Astrocyte (in vitro differentiated cells and primary cell): ENCODE measurements at regions not wholly inside any gene's neighbourhood (a gene's known extent, or its start where the extent isn't known, plus 50 kb on each side); places are given as distances from the start of the nearest gene placed in this dataset.

Source experiments
- DNase-seq: peaks from one replicate; pipeline ENCODE4 v3.0.0-alpha.2; 2010; ENCODE audit warnings: low read depth
- FAIRE-seq: peaks from 2 replicates; lab custom pipeline; 2011; peaks lifted over from hg19 to GRCh38; lab: Jason Lieb, UNC
- H2AFZ ChIP-seq: 2 replicates; pipeline ENCODE4 v1.6.0; 2012; ENCODE audit warnings: low read depth, low read length, inconsistent platforms
- H3K27ac ChIP-seq: 2 replicates; pipeline ENCODE4 v1.5.1; 2011; ENCODE audit warnings: low read depth, low read length, inconsistent platforms
- H3K27me3 ChIP-seq: 2 replicates; pipeline ENCODE4 v1.6.0; 2011; ENCODE audit warnings: low read length, inconsistent platforms; ENCODE audit not compliant: insufficient read depth
- H3K36me3 ChIP-seq: 2 replicates; pipeline ENCODE4 v1.5.1; 2011; ENCODE audit warnings: low read length, inconsistent platforms; ENCODE audit not compliant: insufficient read depth
- H3K4me1 ChIP-seq: 2 replicates; pipeline ENCODE4 v1.5.1; 2011; ENCODE audit warnings: low read length, inconsistent platforms; ENCODE audit not compliant: insufficient read depth
- H3K4me2 ChIP-seq: 2 replicates; pipeline ENCODE4 v1.6.0; 2012; ENCODE audit warnings: low read length, inconsistent platforms
- H3K4me3 ChIP-seq: 2 replicates; pipeline ENCODE4 v1.5.1; 2011; ENCODE audit warnings: low read depth, mild to moderate bottlenecking, low read length, inconsistent platforms; ENCODE audit not compliant: insufficient read depth
- H3K79me2 ChIP-seq: 2 replicates; pipeline ENCODE4 v1.6.0; 2012; ENCODE audit warnings: mild to moderate bottlenecking, low read length, inconsistent platforms; ENCODE audit not compliant: insufficient read depth
- H3K9ac ChIP-seq: 2 replicates; pipeline ENCODE4 v1.6.0; 2012; ENCODE audit warnings: mild to moderate bottlenecking, low read length, inconsistent platforms
- H3K9me3 ChIP-seq: 2 replicates; pipeline ENCODE4 v1.5.1; 2012; ENCODE audit warnings: low read depth, mild to moderate bottlenecking, low read length, inconsistent platforms; ENCODE audit not compliant: insufficient read depth
- H4K20me1 ChIP-seq: 2 replicates; pipeline ENCODE4 v1.6.0; 2012; ENCODE audit warnings: low read length, inconsistent platforms; ENCODE audit not compliant: insufficient read depth
- H3K27ac Mint-ChIP-seq: one replicate; pipeline ENCODE4 v1.8.0; 2021; ENCODE audit warnings: mild to moderate bottlenecking, mixed read lengths; ENCODE audit not compliant: unreplicated experiment
- H3K27me3 Mint-ChIP-seq: one replicate; pipeline ENCODE4 v1.8.0; 2021; ENCODE audit warnings: low read depth, mixed read lengths; ENCODE audit not compliant: unreplicated experiment
- H3K36me3 Mint-ChIP-seq: one replicate; pipeline ENCODE4 v1.8.0; 2021; ENCODE audit warnings: low read depth, mixed read lengths; ENCODE audit not compliant: unreplicated experiment
- H3K4me1 Mint-ChIP-seq: one replicate; pipeline ENCODE4 v1.8.0; 2021; ENCODE audit warnings: low read depth, mixed read lengths; ENCODE audit not compliant: unreplicated experiment
- H3K4me3 Mint-ChIP-seq: one replicate; pipeline ENCODE4 v1.8.0; 2021; ENCODE audit warnings: mild to moderate bottlenecking, moderate library complexity, mixed read lengths; ENCODE audit not compliant: unreplicated experiment
- H3K9me3 Mint-ChIP-seq: one replicate; pipeline ENCODE4 v1.8.0; 2021; ENCODE audit warnings: mild to moderate bottlenecking, mixed read lengths; ENCODE audit not compliant: unreplicated experiment
- EZH2 ChIP-seq: IDR thresholded peaks from 2 replicates; pipeline ENCODE4 v1.6.1; 2012; ENCODE audit warnings: mild to moderate bottlenecking, low read length, inconsistent platforms; ENCODE audit not compliant: insufficient read depth
- TF ChIP-seq, protein P1 (sequence below): IDR thresholded peaks from 2 replicates; pipeline ENCODE4 v1.5.1; 2011; ENCODE audit warnings: low read depth, mild to moderate bottlenecking, inconsistent platforms, low read length, moderate library complexity; ENCODE audit not compliant: insufficient read depth

DNA sequence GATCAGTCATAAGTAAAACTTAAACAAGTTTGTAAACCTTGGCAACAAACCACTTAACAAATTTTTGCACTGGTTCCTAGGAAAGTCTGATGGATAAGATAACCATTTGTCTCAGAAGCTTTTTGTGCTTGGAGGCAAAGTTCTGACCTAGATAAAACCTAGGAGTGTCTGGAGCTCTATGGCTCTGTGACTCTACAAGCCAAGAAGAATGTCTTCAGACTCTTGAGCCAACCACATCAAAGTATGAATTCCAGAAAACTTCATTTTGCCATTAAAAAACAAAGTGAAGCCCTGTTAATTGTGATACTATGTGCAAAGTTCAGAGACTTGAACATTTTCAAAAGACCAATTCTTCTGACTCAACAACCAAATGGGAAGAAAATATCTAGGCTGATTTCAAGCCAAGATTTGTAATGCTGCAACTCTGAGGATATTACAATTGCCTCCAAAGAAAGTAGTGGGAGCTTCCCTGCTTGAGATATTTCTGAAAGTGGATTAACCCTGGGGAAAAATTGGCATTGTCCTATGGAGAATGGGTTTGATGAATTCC is 158.1 kb upstream of the FOXQ1 start:
- Histone ChIP-seq H3K4me1 (no peaks in the 10 kb centered on the region), H3K9me3 (no peaks in the 10 kb centered on the region), H3K27ac (no peak overlapping the region), H3K79me2 (no peaks in the 10 kb centered on the region), H3K9ac (no peak overlapping the region), H3K4me3 (no peak overlapping the region), H3K36me3 (no peaks in the 10 kb centered on the region), H3K27me3 (peaks cover 13% of the 10 kb centered on the region), H2AFZ (no peak overlapping the region), H4K20me1 (no peaks in the 10 kb centered on the region), H3K4me2 (no peak overlapping the region)
- H3K4me1 Mint-ChIP-seq: no peaks in the 10 kb centered on the region
- TF ChIP-seq, protein P1, sequence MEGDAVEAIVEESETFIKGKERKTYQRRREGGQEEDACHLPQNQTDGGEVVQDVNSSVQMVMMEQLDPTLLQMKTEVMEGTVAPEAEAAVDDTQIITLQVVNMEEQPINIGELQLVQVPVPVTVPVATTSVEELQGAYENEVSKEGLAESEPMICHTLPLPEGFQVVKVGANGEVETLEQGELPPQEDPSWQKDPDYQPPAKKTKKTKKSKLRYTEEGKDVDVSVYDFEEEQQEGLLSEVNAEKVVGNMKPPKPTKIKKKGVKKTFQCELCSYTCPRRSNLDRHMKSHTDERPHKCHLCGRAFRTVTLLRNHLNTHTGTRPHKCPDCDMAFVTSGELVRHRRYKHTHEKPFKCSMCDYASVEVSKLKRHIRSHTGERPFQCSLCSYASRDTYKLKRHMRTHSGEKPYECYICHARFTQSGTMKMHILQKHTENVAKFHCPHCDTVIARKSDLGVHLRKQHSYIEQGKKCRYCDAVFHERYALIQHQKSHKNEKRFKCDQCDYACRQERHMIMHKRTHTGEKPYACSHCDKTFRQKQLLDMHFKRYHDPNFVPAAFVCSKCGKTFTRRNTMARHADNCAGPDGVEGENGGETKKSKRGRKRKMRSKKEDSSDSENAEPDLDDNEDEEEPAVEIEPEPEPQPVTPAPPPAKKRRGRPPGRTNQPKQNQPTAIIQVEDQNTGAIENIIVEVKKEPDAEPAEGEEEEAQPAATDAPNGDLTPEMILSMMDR: no peak
- H3K9me3 Mint-ChIP-seq: peaks cover 6% of the 10 kb centered on the region
- H3K4me3 Mint-ChIP-seq: no peak overlapping the region
- FAIRE-seq (no peak), DNase-seq (no peak)
- no peak overlapping the region for H3K27ac Mint-ChIP-seq
- H3K36me3 Mint-ChIP-seq: peaks cover 2% of the 10 kb centered on the region
- peaks cover 24% of the 10 kb centered on the region for H3K27me3 Mint-ChIP-seq

DNA sequence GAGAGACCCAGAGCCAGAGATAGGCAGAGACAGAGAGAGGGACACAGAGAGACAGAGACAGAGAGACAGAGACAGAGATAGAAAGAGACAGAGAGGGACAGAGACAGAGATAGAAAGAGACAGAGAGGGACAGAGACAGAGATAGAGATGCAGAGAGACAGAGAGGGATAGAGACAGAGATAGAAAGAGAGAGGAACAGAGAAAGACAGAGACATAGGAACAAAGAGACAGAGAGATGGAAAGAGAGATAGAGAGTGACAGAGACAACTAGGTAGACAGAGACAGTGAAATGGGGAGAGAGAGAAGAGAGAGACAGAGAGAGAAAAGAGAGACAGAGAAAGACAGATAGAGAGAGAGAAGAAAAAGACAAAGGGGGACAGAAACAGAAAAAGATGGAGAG is 165.4 kb upstream of the FOXQ1 start:
- H3K36me3 Mint-ChIP-seq: no peaks in the 10 kb centered on the region
- no peaks in the 10 kb centered on the region for H3K4me1 Mint-ChIP-seq
- Histone ChIP-seq H3K4me2 (no peak overlapping the region), H4K20me1 (no peaks in the 10 kb centered on the region), H3K36me3 (no peaks in the 10 kb centered on the region), H3K27me3 (peaks cover 4% of the 10 kb centered on the region), H3K9me3 (no peaks in the 10 kb centered on the region), H3K4me1 (peaks cover 17% of the 10 kb centered on the region), H3K4me3 (no peak overlapping the region), H2AFZ (no peak overlapping the region), H3K9ac (no peak overlapping the region), H3K79me2 (no peaks in the 10 kb centered on the region), H3K27ac (no peak overlapping the region)
- TF ChIP-seq, protein P1: no peak
- TF ChIP-seq EZH2: no peak
- peaks cover 31% of the 10 kb centered on the region for H3K27me3 Mint-ChIP-seq
- H3K27ac Mint-ChIP-seq: no peak overlapping the region
- FAIRE-seq (no peak), DNase-seq (no peak)
- no peak overlapping the region for H3K4me3 Mint-ChIP-seq
- peaks cover 1% of the 10 kb centered on the region for H3K9me3 Mint-ChIP-seq

DNA sequence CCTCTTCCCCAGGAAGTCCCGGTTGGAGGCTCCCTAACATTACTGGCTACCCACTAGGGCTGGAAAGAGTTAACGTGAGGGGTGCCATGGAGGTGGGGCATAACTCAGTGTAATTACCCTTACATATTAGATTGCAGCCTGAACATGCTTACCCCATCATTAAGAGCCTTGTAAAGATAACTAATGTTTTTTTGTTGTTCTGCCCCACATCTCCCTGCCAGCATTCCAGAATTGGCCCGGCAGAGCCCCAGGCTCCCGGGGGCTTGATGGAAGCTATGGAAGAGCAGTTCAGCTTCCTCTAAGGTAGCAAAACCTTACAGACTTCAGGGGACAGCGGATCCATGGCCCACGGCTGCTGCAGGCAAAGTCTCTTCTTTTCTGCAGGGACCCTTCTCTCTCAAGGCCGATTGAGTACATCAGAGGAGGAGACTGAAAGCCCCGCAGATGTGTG is 166.1 kb upstream of the FOXQ1 start:
- DNase-seq (no peak), FAIRE-seq (no peak)
- H3K9ac ChIP-seq: peak overlapping the region; percentile 46
- Mint-ChIP-seq H3K36me3 (no peaks in the 10 kb centered on the region), H3K9me3 (peaks cover 1% of the 10 kb centered on the region), H3K27ac (no peak overlapping the region), H3K27me3 (peaks cover 30% of the 10 kb centered on the region), H3K4me1 (no peaks in the 10 kb centered on the region), H3K4me3 (no peak overlapping the region)
- no peaks in the 10 kb centered on the region for H3K79me2 ChIP-seq
- no peak for TF ChIP-seq EZH2
- TF ChIP-seq, protein P1: no peak
- H3K9me3 ChIP-seq: no peaks in the 10 kb centered on the region
- H3K27me3 ChIP-seq: peaks cover 6% of the 10 kb centered on the region
- no peaks in the 10 kb centered on the region for H3K36me3 ChIP-seq
- peaks cover 17% of the 10 kb centered on the region for H3K4me1 ChIP-seq
- no peak overlapping the region for H2AFZ ChIP-seq
- H3K4me2 ChIP-seq: peak overlapping the region; percentile 36
- no peak overlapping the region for H3K4me3 ChIP-seq
- peak overlapping the region; percentile 47 for H3K27ac ChIP-seq
- no peaks in the 10 kb centered on the region for H4K20me1 ChIP-seq
